ENCODE measurements at regions not wholly inside any gene's neighbourhood (a gene's known extent, or its start where the extent isn't known, plus 50 kb on each side); places are given as distances from the start of the nearest gene placed in this dataset.
"Not testable (repeated sequence)": the region's sequence is repeated elsewhere in the genome, so short reads cannot be mapped to it uniquely, and the experiment has no call there.

GRCh38 chr16:9633844-9634243, 542.4 kb downstream of the HAPSTR1 start:
- no peak for DNase-seq (ENCODE audit: low read depth, low spot score)
- H3K27ac ChIP-seq (ENCODE audit: insufficient read depth, low read depth, low read length) = no peak overlapping the region
- no peak for FAIRE-seq
- no peaks in the 10 kb centered on the region for H4K20me1 ChIP-seq (replicated peaks; ENCODE audit: control insufficient read depth, extremely low read depth, insufficient read depth, low read length)
- ChIA-PET POLR2A (no interaction called here), CTCF (no interaction called here)
- no peaks in the 10 kb centered on the region for H3K79me2 ChIP-seq (ENCODE audit: control insufficient read depth, insufficient read depth, low read length)
- no peaks in the 10 kb centered on the region for H3K9me3 ChIP-seq (replicated peaks; ENCODE audit: control insufficient read depth, insufficient read depth, low read length)
- dilution Hi-C loops (cut with MboI; ENCODE audit: extremely low pct_ligation_motif_present, low sequenced_read_pairs) (no loop called here), intact Hi-C loops (cut with micrococcal nuclease) (no loop called here)
- no peaks in the 10 kb centered on the region for H3K9me1 ChIP-seq (replicated peaks; ENCODE audit: control insufficient read depth, extremely low read depth, insufficient read depth, low read length)
- H3K9ac ChIP-seq (replicated peaks; ENCODE audit: extremely low read depth, insufficient read depth, low read length) = no peak overlapping the region
- H3K4me1 ChIP-seq (ENCODE audit: control insufficient read depth, extremely low read depth, insufficient read depth, low read length) = no peaks in the 10 kb centered on the region
- H3K27me3 ChIP-seq (ENCODE audit: control insufficient read depth in 2 of 2, insufficient read depth in 2 of 2, low read length in 2 of 2) = no peaks in the 10 kb centered on the region
- H2AFZ ChIP-seq (ENCODE audit: low read depth, low read length) = no peak overlapping the region
- H3K4me2 ChIP-seq (ENCODE audit: insufficient read depth, low read length) = no peak overlapping the region
- TF ChIP-seq MAX (IDR thresholded peaks at IDR 0.05; ENCODE audit: insufficient read depth, insufficient read length) (no peak), EZH2 (IDR thresholded peaks at IDR 0.05; ENCODE audit: borderline replicate concordance, low read depth, low read length, severe bottlenecking) (no peak), CTCF (IDR thresholded peaks at IDR 0.05; ENCODE audit: extremely low read depth in 1 of 2, insufficient read depth in 1 of 2, low read depth in 1 of 2, low read length in 2 of 2) (no peak), JUN (IDR thresholded peaks at IDR 0.05; ENCODE audit: borderline replicate concordance, insufficient read depth, insufficient read length, low read depth) (no peak), FOS (IDR thresholded peaks at IDR 0.05; ENCODE audit: borderline replicate concordance, insufficient read depth, low read length) (no peak)
- no TSS peak for BruUV-seq (replicated peaks)
- H3K4me3 ChIP-seq (replicated peaks in 1 of 3; ENCODE audit: insufficient read depth in 1 of 3, low read depth in 1 of 3, low read length in 3 of 3) = no peak overlapping the region
- no peaks in the 10 kb centered on the region for H3K36me3 ChIP-seq (ENCODE audit: control insufficient read depth in 2 of 2, extremely low read depth in 1 of 2, insufficient read depth in 2 of 2, low read length in 2 of 2)

- H3K9ac ChIP-seq (replicated peaks; ENCODE audit: extremely low read depth, insufficient read depth, low read length); POLR2A ChIA-PET; H3K27ac ChIP-seq (ENCODE audit: insufficient read depth, low read depth, low read length); DNase-seq (ENCODE audit: low read depth, low spot score); intact Hi-C loops (cut with micrococcal nuclease); H2AFZ ChIP-seq (ENCODE audit: low read depth, low read length); dilution Hi-C loops (cut with MboI; ENCODE audit: extremely low pct_ligation_motif_present, low sequenced_read_pairs); H3K36me3 ChIP-seq (ENCODE audit: control insufficient read depth in 2 of 2, extremely low read depth in 1 of 2, insufficient read depth in 2 of 2, low read length in 2 of 2); FAIRE-seq; H4K20me1 ChIP-seq (replicated peaks; ENCODE audit: control insufficient read depth, extremely low read depth, insufficient read depth, low read length); H3K4me2 ChIP-seq (ENCODE audit: insufficient read depth, low read length); H3K27me3 ChIP-seq (ENCODE audit: control insufficient read depth in 2 of 2, insufficient read depth in 2 of 2, low read length in 2 of 2); H3K4me3 ChIP-seq (replicated peaks in 1 of 3; ENCODE audit: insufficient read depth in 1 of 3, low read depth in 1 of 3, low read length in 3 of 3); H3K4me1 ChIP-seq (ENCODE audit: control insufficient read depth, extremely low read depth, insufficient read depth, low read length); H3K79me2 ChIP-seq (ENCODE audit: control insufficient read depth, insufficient read depth, low read length); H3K9me3 ChIP-seq (replicated peaks; ENCODE audit: control insufficient read depth, insufficient read depth, low read length); CTCF ChIA-PET; BruUV-seq (replicated peaks); H3K9me1 ChIP-seq (replicated peaks; ENCODE audit: control insufficient read depth, extremely low read depth, insufficient read depth, low read length): not testable (repeated sequence)
These were observed 543.8 kb downstream of the HAPSTR1 start for GRCh38 chr16:9635150-9635720.
